Ovary (tissue), 3 donors: ENCODE measurements at regions not wholly inside any gene's neighbourhood (a gene's known extent, or its start where the extent isn't known, plus 50 kb on each side); places are given as distances from the start of the nearest gene placed in this dataset.

Source experiments
- CTCF ChIP-seq, 3 donors: fragments of 450-650 bp in 2 of 3; fragments of 200-600 bp in 1 of 3; IDR thresholded peaks; one replicate each; pipeline versions ENCODE4 v1.5.1 to v1.8.0; 2016 to 2022; ENCODE audit warnings: antibody characterized with exemption in 3 of 3, mild to moderate bottlenecking in 1 of 3
- POLR2A ChIP-seq: fragments of 450-650 bp; IDR thresholded peaks from one replicate; pipeline ENCODE4 v1.6.1; 2017; ENCODE audit warnings: antibody characterized with exemption, mild to moderate bottlenecking, moderate library complexity
- donor health status: DM: no; HTN: no; CAD: no.

- TF ChIP-seq POLR2A (no peak), CTCF (IDR thresholded peaks at IDR 0.05) (no peak)
Measured at GRCh38 chr5:98714710-98715288, 58.7 kb upstream of the RGMB start.
